ENCODE measurements at regions not wholly inside any gene's neighbourhood (a gene's known extent, or its start where the extent isn't known, plus 50 kb on each side); places are given as distances from the start of the nearest gene placed in this dataset.

- TF ChIP-seq AFF1 (IDR thresholded peaks at IDR 0.05; ENCODE audit: low read depth in 1 of 2, partially characterized antibody in 2 of 2) (peak in 1 of 2 experiments; percentile 83), HMG20B (CRISPR knock-in tag; IDR thresholded peaks at IDR 0.05) (no peak), HNRNPLL (IDR thresholded peaks at IDR 0.05; ENCODE audit: low read depth, low read length, poor library complexity, severe bottlenecking) (no peak), NFIC (IDR thresholded peaks at IDR 0.05) (peak; percentile 10; the same call in 1 of the 2 replicates), CEBPB (tag; IDR thresholded peaks at IDR 0.05) (peak; percentile 89), CREM (IDR thresholded peaks at IDR 0.05; ENCODE audit: low read depth) (peak; percentile 96), FIP1L1 (IDR thresholded peaks at IDR 0.05; ENCODE audit: low read depth, low read length, poor library complexity, severe bottlenecking) (no peak), PTTG1 (tag; IDR thresholded peaks at IDR 0.05; ENCODE audit: low read depth) (no peak), XRCC5 (IDR thresholded peaks at IDR 0.05; ENCODE audit: low read depth, low read length) (no peak)
Observed at GRCh38 chr7:116446212-116446855, 53.2 kb upstream of the CAV2 start (continued).

Measured in K562 (cell line).